ENCODE measurements at regions not wholly inside any gene's neighbourhood (a gene's known extent, or its start where the extent isn't known, plus 50 kb on each side); places are given as distances from the start of the nearest gene placed in this dataset.

GRCh38 chr2:128390256-128390990, 71.8 kb upstream of the HS6ST1 start:
- no peak overlapping the region for H3K4me3 ChIP-seq (ENCODE audit: low read depth, low read length)
- no peak for DNase-seq (ENCODE audit: low read depth)
- TF ChIP-seq, protein P1, sequence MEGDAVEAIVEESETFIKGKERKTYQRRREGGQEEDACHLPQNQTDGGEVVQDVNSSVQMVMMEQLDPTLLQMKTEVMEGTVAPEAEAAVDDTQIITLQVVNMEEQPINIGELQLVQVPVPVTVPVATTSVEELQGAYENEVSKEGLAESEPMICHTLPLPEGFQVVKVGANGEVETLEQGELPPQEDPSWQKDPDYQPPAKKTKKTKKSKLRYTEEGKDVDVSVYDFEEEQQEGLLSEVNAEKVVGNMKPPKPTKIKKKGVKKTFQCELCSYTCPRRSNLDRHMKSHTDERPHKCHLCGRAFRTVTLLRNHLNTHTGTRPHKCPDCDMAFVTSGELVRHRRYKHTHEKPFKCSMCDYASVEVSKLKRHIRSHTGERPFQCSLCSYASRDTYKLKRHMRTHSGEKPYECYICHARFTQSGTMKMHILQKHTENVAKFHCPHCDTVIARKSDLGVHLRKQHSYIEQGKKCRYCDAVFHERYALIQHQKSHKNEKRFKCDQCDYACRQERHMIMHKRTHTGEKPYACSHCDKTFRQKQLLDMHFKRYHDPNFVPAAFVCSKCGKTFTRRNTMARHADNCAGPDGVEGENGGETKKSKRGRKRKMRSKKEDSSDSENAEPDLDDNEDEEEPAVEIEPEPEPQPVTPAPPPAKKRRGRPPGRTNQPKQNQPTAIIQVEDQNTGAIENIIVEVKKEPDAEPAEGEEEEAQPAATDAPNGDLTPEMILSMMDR (IDR thresholded peaks at IDR 0.05; ENCODE audit: insufficient read depth, low read length) = no peak

DNA sequence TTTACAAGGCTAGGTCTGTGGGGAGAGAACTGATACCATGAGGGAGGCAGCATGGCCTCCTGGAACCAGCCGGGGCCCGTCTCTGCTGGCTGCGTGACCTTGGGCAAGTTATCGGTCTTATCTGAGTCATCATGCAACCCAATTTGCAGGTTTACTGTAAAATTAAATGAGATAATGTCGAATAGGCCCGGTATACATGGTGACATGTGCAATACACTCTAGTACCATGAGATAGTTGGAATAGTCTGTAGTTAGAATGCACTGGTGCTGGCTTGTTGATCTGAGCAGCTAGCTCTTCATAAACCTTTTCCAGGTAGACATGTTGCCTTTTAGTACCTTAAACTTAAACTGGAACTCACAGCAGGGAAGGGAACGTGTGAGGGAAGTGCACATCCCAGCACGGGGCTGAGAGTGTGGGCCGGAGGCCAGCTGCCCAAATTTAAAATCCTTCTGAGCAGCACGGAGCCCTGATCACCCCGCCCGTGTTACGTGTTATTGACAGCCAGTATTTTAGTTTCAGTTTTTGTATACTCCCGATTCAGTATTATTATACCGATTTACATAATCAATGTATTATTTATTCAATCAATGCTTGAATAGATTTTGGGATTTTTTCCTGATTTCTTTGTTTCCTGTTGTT, 72.4 kb upstream of the HS6ST1 start:
- no peak for DNase-seq (ENCODE audit: low read depth)
- no peak overlapping the region for H3K4me3 ChIP-seq (ENCODE audit: low read depth, low read length)
- TF ChIP-seq, protein P1 (IDR thresholded peaks at IDR 0.05; ENCODE audit: insufficient read depth, low read length) = no peak

- TF ChIP-seq, protein P1 (IDR thresholded peaks at IDR 0.05; ENCODE audit: insufficient read depth, low read length) = no peak
- H3K4me3 ChIP-seq (ENCODE audit: low read depth, low read length) = no peak overlapping the region
- no peak for DNase-seq (ENCODE audit: low read depth)
These were observed 73.0 kb upstream of the HS6ST1 start for GRCh38 chr2:128391679-128392078.

DNA sequence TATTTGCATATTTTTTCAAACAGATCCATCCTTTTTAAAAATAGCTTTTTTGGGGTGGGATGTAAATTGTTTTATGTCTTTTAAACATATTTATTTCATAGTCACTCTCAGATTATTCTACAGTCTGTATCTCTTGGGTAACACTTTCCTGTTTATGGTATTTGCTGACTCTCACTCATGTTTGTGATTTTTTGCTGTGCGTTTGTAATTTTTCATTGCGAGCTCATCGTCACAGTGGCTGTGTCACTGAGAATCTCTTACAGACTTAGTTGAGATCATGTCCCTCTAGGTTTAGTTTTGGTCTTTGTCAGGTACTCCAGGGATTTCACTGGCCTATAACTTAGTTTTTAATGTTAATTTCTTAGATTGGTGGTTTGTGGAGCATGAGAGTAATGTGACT, 73.5 kb upstream of the HS6ST1 start:
- H3K4me3 ChIP-seq (ENCODE audit: low read depth, low read length) = no peak overlapping the region
- no peak for DNase-seq (ENCODE audit: low read depth)
- TF ChIP-seq, protein P1 (IDR thresholded peaks at IDR 0.05; ENCODE audit: insufficient read depth, low read length) = no peak

GRCh38 chr2:128394007-128394730, 75.5 kb upstream of the HS6ST1 start:
- H3K4me3 ChIP-seq (ENCODE audit: low read depth, low read length) = no peak overlapping the region
- TF ChIP-seq, protein P1 (IDR thresholded peaks at IDR 0.05; ENCODE audit: insufficient read depth, low read length) = no peak
- DNase-seq (ENCODE audit: low read depth) = no peak

DNA sequence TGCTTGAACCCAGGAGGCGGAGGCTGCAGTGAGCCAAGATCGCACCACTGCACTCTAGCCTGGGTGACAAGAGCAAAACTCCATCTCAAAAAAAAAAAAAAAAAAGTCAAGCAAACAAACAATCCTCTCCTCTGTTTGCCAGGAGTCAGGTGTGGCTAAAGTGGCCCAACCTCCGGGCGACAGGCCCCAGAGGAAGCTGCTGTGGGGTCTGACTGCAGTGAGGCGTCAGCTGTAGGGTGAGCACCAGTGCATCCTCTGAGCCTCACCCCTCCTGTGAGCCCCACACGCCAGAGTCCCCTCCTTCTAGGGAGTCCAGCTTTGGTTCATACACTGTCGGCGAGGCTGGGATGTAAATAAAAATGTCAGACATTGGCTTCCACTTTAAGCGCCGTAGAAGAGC, 76.5 kb upstream of the HS6ST1 start:
- no peak for DNase-seq (ENCODE audit: low read depth)
- TF ChIP-seq, protein P1 (IDR thresholded peaks at IDR 0.05; ENCODE audit: insufficient read depth, low read length) = no peak
- H3K4me3 ChIP-seq (ENCODE audit: low read depth, low read length) = no peak overlapping the region

All from fibroblast of the aortic adventitia (primary cell).